ENCODE measurements at regions not wholly inside any gene's neighbourhood (a gene's known extent, or its start where the extent isn't known, plus 50 kb on each side); places are given as distances from the start of the nearest gene placed in this dataset.

GRCh38 chr3:109851854-109852253 is 514.5 kb upstream of the DPPA4 start:
- H3K27me3 Mint-ChIP-seq, result no peaks in the 10 kb centered on the region
- ChIA-PET CTCF (no interaction called here), POLR2A (no interaction called here)
- H3K27ac Mint-ChIP-seq, result no peak overlapping the region
- peaks cover 24% of the 10 kb centered on the region for H3K9me3 Mint-ChIP-seq
- TF ChIP-seq CTCF (IDR thresholded peaks at IDR 0.05), result no peak
- intact Hi-C loops (cut with micrococcal nuclease), result no loop called here
- ATAC-seq (ENCODE audit: low read depth), result no peak
- no peaks in the 10 kb centered on the region for H3K4me1 Mint-ChIP-seq
- H3K4me3 Mint-ChIP-seq, result no peak overlapping the region
- H3K36me3 Mint-ChIP-seq (ENCODE audit: low read depth), result no peaks in the 10 kb centered on the region
- DNase-seq, result no peak

GRCh38 chr3:109852283-109852682 is 514.9 kb upstream of the DPPA4 start:
- ATAC-seq (ENCODE audit: low read depth) (no peak), DNase-seq (no peak)
- Mint-ChIP-seq H3K4me3 (no peak overlapping the region), H3K27ac (no peak overlapping the region), H3K4me1 (no peaks in the 10 kb centered on the region), H3K36me3 (ENCODE audit: low read depth) (no peaks in the 10 kb centered on the region), H3K9me3 (peaks cover 24% of the 10 kb centered on the region), H3K27me3 (no peaks in the 10 kb centered on the region)
- CTCF ChIA-PET, result no interaction called here
- TF ChIP-seq CTCF (IDR thresholded peaks at IDR 0.05), result no peak
- intact Hi-C loops (cut with micrococcal nuclease), result no loop called here
- POLR2A ChIA-PET, result no interaction called here

GRCh38 chr3:109853077-109853731 is 515.9 kb upstream of the DPPA4 start:
- CTCF ChIA-PET, result no interaction called here
- no peak overlapping the region for H3K4me3 Mint-ChIP-seq

GRCh38 chr3:109863701-109864100 is 526.4 kb upstream of the DPPA4 start:
- ChIA-PET POLR2A (no interaction called here), CTCF (no interaction called here)
- Mint-ChIP-seq H3K9me3 (peaks cover 7% of the 10 kb centered on the region), H3K27ac (no peak overlapping the region), H3K27me3 (no peaks in the 10 kb centered on the region), H3K36me3 (ENCODE audit: low read depth) (no peaks in the 10 kb centered on the region), H3K4me1 (no peaks in the 10 kb centered on the region), H3K4me3 (no peak overlapping the region)
- intact Hi-C loops (cut with micrococcal nuclease), result no loop called here
- no peak for TF ChIP-seq CTCF (IDR thresholded peaks at IDR 0.05)
- ATAC-seq (ENCODE audit: low read depth) (no peak), DNase-seq (no peak)

More at GRCh38 chr3:109853077-109853731, 515.9 kb upstream of the DPPA4 start:
- no peaks in the 10 kb centered on the region for H3K4me1 Mint-ChIP-seq
- no peak overlapping the region for H3K27ac Mint-ChIP-seq
- TF ChIP-seq CTCF (IDR thresholded peaks at IDR 0.05), result no peak
- H3K27me3 Mint-ChIP-seq, result no peaks in the 10 kb centered on the region
- DNase-seq (no peak), ATAC-seq (ENCODE audit: low read depth) (no peak)
- intact Hi-C loops (cut with micrococcal nuclease), result no loop called here
- H3K9me3 Mint-ChIP-seq, result peaks cover 27% of the 10 kb centered on the region
- POLR2A ChIA-PET, result no interaction called here
- H3K36me3 Mint-ChIP-seq (ENCODE audit: low read depth), result no peaks in the 10 kb centered on the region

GRCh38 chr3:109864452-109864851 is 527.1 kb upstream of the DPPA4 start:
- peaks cover 10% of the 10 kb centered on the region for H3K9me3 Mint-ChIP-seq
- no peak for TF ChIP-seq CTCF (IDR thresholded peaks at IDR 0.05)
- H3K4me3 Mint-ChIP-seq, result no peak overlapping the region
- no peak overlapping the region for H3K27ac Mint-ChIP-seq
- H3K27me3 Mint-ChIP-seq, result no peaks in the 10 kb centered on the region
- H3K36me3 Mint-ChIP-seq (ENCODE audit: low read depth), result no peaks in the 10 kb centered on the region
- ATAC-seq (ENCODE audit: low read depth), result no peak
- no peaks in the 10 kb centered on the region for H3K4me1 Mint-ChIP-seq
- CTCF ChIA-PET, result no interaction called here
- POLR2A ChIA-PET, result no interaction called here
- intact Hi-C loops (cut with micrococcal nuclease), result no loop called here
- no peak for DNase-seq

Measured in activated B cell treated with CpG ODN at 0.5 μM for 24 hours (primary cell).